SK-N-SH (cell line): ENCODE measurements at regions not wholly inside any gene's neighbourhood (a gene's known extent, or its start where the extent isn't known, plus 50 kb on each side); places are given as distances from the start of the nearest gene placed in this dataset.

Source experiments
- CTCF ChIA-PET: fragments of 300-600, 350-600 bp; formaldehyde crosslinking; extraction: SDS; loops from one replicate; lab custom pipeline; 2021; lab: Yijun Ruan, JAX
- POLR2A ChIA-PET: fragments of 350-600 bp; sonication (Branson Sonifier 250); formaldehyde crosslinking; extraction: SDS; loops from one replicate; lab custom pipeline; 2020; ENCODE audit warnings: antibody characterized with exemption, inconsistent platforms; lab: Yijun Ruan, JAX
- DNase-seq: peaks from one replicate; pipeline ENCODE4 v3.0.0; 2012
- H2AFZ ChIP-seq: fragments of 200-600 bp; sonication (generic); 2 replicates; pipeline ENCODE4 v1.8.1; 2016; ENCODE audit warnings: antibody characterized with exemption, mild to moderate bottlenecking, low read depth
- H3F3A ChIP-seq: fragments of 200-600 bp; sonication (generic); replicated peaks from 2 replicates; pipeline ENCODE3; 2016; ENCODE audit warnings: antibody characterized with exemption, mild to moderate bottlenecking; ENCODE audit not compliant: insufficient read depth
- H3K27ac ChIP-seq, 2 experiments: fragments of 200-500 bp in 1 of 2; fragments of 200-600 bp in 1 of 2; sonication (Bioruptor generic) in 1 of 2; sonication (generic), shearing (Covaris generic) in 1 of 2; 2 replicates each; pipeline versions ENCODE4 v1.5.1 to v1.6.1; 2014 to 2016; ENCODE audit warnings: low read depth in 2 of 2, inconsistent platforms in 1 of 2, low read length in 1 of 2, mild to moderate bottlenecking in 1 of 2, mixed read lengths in 1 of 2
- H3K27me3 ChIP-seq: fragments of 200-600 bp; sonication (generic), shearing (Covaris generic); 2 replicates; pipeline ENCODE4 v1.6.1; 2016; ENCODE audit warnings: mixed run types; ENCODE audit not compliant: insufficient read depth
- H3K36me3 ChIP-seq, 2 experiments: fragments of 200-500 bp in 1 of 2; fragments of 200-600 bp in 1 of 2; sonication (Bioruptor generic) in 1 of 2; sonication (generic) in 1 of 2; replicated peaks in 1 of 2; 2 replicates each; pipeline versions ENCODE3 to v1.5.1; 2014 to 2016; ENCODE audit warnings: low read length in 1 of 2, mild to moderate bottlenecking in 1 of 2; ENCODE audit not compliant: insufficient read depth in 2 of 2, control insufficient read depth in 1 of 2
- H3K4me1 ChIP-seq, 2 experiments: fragments of 200-500 bp in 1 of 2; fragments of 200-600 bp in 1 of 2; sonication (Bioruptor generic) in 1 of 2; sonication (generic), shearing (Covaris generic) in 1 of 2; 2 replicates each; pipeline versions ENCODE4 v1.5.1 to v1.6.1; 2014 to 2016; ENCODE audit warnings: low read depth in 1 of 2, low read length in 1 of 2, mixed run types in 1 of 2; ENCODE audit not compliant: insufficient read depth in 2 of 2, control insufficient read depth in 1 of 2
- H3K4me2 ChIP-seq: fragments of 200-600 bp; sonication (generic), shearing (Covaris generic); 2 replicates; pipeline ENCODE4 v1.6.1; 2017; ENCODE audit warnings: mixed run types
- H3K4me3 ChIP-seq, 2 experiments: fragments of 200-500 bp in 1 of 2; fragments of 200-600 bp in 1 of 2; sonication (Bioruptor generic) in 1 of 2; sonication (generic), shearing (Covaris generic) in 1 of 2; 2 replicates each; pipeline versions ENCODE4 v1.5.1 to v1.8.1; 2014 to 2016; ENCODE audit warnings: low read depth in 2 of 2, inconsistent platforms in 1 of 2, low read length in 1 of 2, mild to moderate bottlenecking in 1 of 2, mixed read lengths in 1 of 2, moderate library complexity in 1 of 2
- H3K79me2 ChIP-seq: fragments of 200-600 bp; sonication (generic); 2 replicates; pipeline ENCODE4 v1.8.1; 2017; ENCODE audit warnings: mild to moderate bottlenecking; ENCODE audit not compliant: insufficient read depth
- H3K9ac ChIP-seq: fragments of 200-600 bp; sonication (generic); 2 replicates; pipeline ENCODE4 v1.6.1; 2017; ENCODE audit warnings: mixed run types
- H3K9me2 ChIP-seq: fragments of 200-600 bp; sonication (generic); 2 replicates; pipeline ENCODE4 v1.6.1; 2017; ENCODE audit warnings: mixed run types
- H3K9me3 ChIP-seq: fragments of 200-600 bp; sonication (generic); 2 replicates; pipeline ENCODE4 v1.6.1; 2017; ENCODE audit warnings: mixed run types, mild to moderate bottlenecking, moderate library complexity
- H4K20me1 ChIP-seq: fragments of 200-600 bp; sonication (generic); 2 replicates; pipeline ENCODE4 v1.6.1; 2017; ENCODE audit warnings: mild to moderate bottlenecking, mixed run types; ENCODE audit not compliant: insufficient read depth
- FOXJ3 ChIP-seq: sonication (generic); formaldehyde crosslinking; IDR thresholded peaks from 2 replicates; pipeline ENCODE4 v1.5.1; 2020; ENCODE audit warnings: mild to moderate bottlenecking, missing genetic modification reagents
- FOXM1 ChIP-seq: IDR thresholded peaks from 2 replicates; pipeline ENCODE4 v1.4.0; 2012; ENCODE audit warnings: low read depth, mild to moderate bottlenecking
- GABPA ChIP-seq: IDR thresholded peaks from 2 replicates; pipeline ENCODE4 v1.4.0; 2012; ENCODE audit warnings: low read depth, mild to moderate bottlenecking
- GATA2 ChIP-seq: sonication (generic); formaldehyde crosslinking; IDR thresholded peaks from 2 replicates; pipeline ENCODE4 v1.5.0; 2020; ENCODE audit warnings: mild to moderate bottlenecking, missing genetic modification reagents
- MEF2A ChIP-seq: IDR thresholded peaks from 2 replicates; pipeline ENCODE4 v1.4.0; 2012; ENCODE audit warnings: low read depth, borderline replicate concordance
- MXI1 ChIP-seq: IDR thresholded peaks from 2 replicates; pipeline ENCODE4 v1.6.1; 2012; ENCODE audit warnings: mild to moderate bottlenecking, low read depth, low read length, improper control_type of control experiment
- NFIC ChIP-seq: IDR thresholded peaks from 2 replicates; pipeline ENCODE4 v1.4.0; 2012; ENCODE audit warnings: borderline replicate concordance
- RAD21 ChIP-seq: IDR thresholded peaks from 2 replicates; pipeline ENCODE4 v1.6.1; 2012; ENCODE audit warnings: mild to moderate bottlenecking, low read length
- RFX5 ChIP-seq: IDR thresholded peaks from 2 replicates; pipeline ENCODE4 v1.6.1; 2012; ENCODE audit warnings: mild to moderate bottlenecking, improper control_type of control experiment, low read length
- SIN3A ChIP-seq: IDR thresholded peaks from 2 replicates; pipeline ENCODE4 v1.6.1; 2012; ENCODE audit warnings: low read depth, mild to moderate bottlenecking, low read length, moderate library complexity, borderline replicate concordance
- TAF1 ChIP-seq: IDR thresholded peaks from 2 replicates; pipeline ENCODE4 v1.6.1; 2012; ENCODE audit warnings: low read depth, mild to moderate bottlenecking, low read length, moderate library complexity, borderline replicate concordance
- TCF12 ChIP-seq: IDR thresholded peaks from 2 replicates; pipeline ENCODE4 v1.4.0; 2012
- TEAD4 ChIP-seq: IDR thresholded peaks from 2 replicates; pipeline ENCODE4 v1.4.0; 2012; ENCODE audit warnings: mild to moderate bottlenecking, borderline replicate concordance; ENCODE audit not compliant: insufficient read depth
- YY1 ChIP-seq: IDR thresholded peaks from 2 replicates; pipeline ENCODE4 v1.4.0; 2012; ENCODE audit warnings: low read depth, mild to moderate bottlenecking
- WGBS: methylation state at CpG from one replicate; pipeline ENCODE4 v1.1.6; 2017; ENCODE audit warnings: low lambda C conversion rate; 5-methylcytosine and 5-hydroxymethylcytosine counted together
- TF ChIP-seq, protein P1 (sequence below): IDR thresholded peaks from 2 replicates; pipeline ENCODE4 v1.4.0; 2012; ENCODE audit warnings: low read depth, borderline replicate concordance
- TF ChIP-seq, protein P2 (sequence below): IDR thresholded peaks from 2 replicates; pipeline ENCODE4 v1.4.0; 2012; ENCODE audit warnings: low read depth, borderline replicate concordance
- TF ChIP-seq, protein P3 (sequence below): fragments of 150-350 bp; IDR thresholded peaks from 2 replicates; pipeline ENCODE4 v1.6.1; 2017; ENCODE audit warnings: antibody characterized with exemption, low read length, low read depth, borderline replicate concordance
- TF ChIP-seq, protein P4 (sequence below): fragments of 150-350 bp; IDR thresholded peaks from 2 replicates; pipeline ENCODE4 v1.6.1; 2016; ENCODE audit warnings: mild to moderate bottlenecking, low read depth, low read length

DNA sequence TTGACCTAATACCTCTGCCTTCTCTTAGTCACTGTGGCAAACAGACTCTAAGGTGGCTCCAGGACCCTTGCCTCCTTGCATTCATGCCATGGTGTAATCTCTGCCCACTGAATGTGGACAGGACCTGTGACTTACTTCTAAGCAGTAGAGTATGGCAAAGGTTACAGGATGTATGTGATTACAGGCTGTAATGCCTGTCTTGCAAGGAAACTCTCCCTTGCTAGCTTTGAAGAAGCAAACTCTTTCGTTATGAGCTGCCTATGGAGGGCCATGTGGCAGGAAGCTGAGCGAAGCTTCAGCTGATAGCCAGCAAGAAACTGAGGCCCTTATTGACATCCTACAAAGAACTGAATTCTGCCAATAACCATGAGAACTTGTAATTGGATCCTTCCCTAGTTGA, 103.3 kb upstream of the HMHB1 start:
- ChIA-PET CTCF (interaction anchor here (1.5 kb wide), 1 partner anchor 20 kb away, joined by 5 read pairs; no protein-coding TSS in a partner anchor), POLR2A (no interaction called here)
- no peaks in the 10 kb centered on the region for H3K36me3 ChIP-seq
- no peaks in the 10 kb centered on the region for H3K27me3 ChIP-seq
- no peak overlapping the region for H3K9ac ChIP-seq
- H4K20me1 ChIP-seq = no peaks in the 10 kb centered on the region
- H3K9me3 ChIP-seq = no peaks in the 10 kb centered on the region
- no peaks in the 10 kb centered on the region for H3F3A ChIP-seq
- WGBS = 81% methylated on average over 2 of the region's 2 CpGs
- TF ChIP-seq TEAD4 (no peak), FOXM1 (no peak), GATA2 (CRISPR knock-in tag) (no peak)
- TF ChIP-seq, protein P1, sequence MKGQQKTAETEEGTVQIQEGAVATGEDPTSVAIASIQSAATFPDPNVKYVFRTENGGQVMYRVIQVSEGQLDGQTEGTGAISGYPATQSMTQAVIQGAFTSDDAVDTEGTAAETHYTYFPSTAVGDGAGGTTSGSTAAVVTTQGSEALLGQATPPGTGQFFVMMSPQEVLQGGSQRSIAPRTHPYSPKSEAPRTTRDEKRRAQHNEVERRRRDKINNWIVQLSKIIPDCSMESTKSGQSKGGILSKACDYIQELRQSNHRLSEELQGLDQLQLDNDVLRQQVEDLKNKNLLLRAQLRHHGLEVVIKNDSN = no peak
- H3K27ac ChIP-seq = no peak overlapping the region
- no peak overlapping the region for H3K4me3 ChIP-seq
- H3K4me2 ChIP-seq = no peak overlapping the region
- DNase-seq = no peak
- H3K9me2 ChIP-seq = no peaks in the 10 kb centered on the region
- peaks cover 0 to 5% of the 10 kb centered on the region in 2 experiments; a peak in 2 of 4 replicates for H3K4me1 ChIP-seq
- H2AFZ ChIP-seq = no peak overlapping the region
- no peaks in the 10 kb centered on the region for H3K79me2 ChIP-seq

DNA sequence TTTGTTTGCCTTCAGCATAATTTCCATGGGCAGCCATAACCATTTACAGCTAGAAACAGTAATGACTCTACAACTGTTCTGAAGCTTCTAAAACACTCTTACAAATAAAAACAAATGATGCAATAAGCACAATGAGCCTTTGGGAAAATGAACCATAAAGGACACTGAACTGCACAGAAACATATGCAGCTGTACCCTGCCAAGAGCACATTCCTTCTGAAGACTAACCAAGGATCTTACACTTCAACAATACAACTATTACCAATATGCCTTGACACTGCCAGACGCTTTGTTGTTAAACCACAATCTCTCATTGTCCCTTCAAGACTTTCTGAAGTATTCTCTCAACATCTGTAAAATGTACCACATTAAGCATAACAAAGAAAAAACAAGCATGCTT, 104.2 kb upstream of the HMHB1 start:
- 45% methylated on average over 1 of the region's 1 CpG for WGBS
- Histone ChIP-seq H3K79me2 (no peaks in the 10 kb centered on the region), H3K4me3 (no peak overlapping the region), H3K36me3 (no peaks in the 10 kb centered on the region), H2AFZ (no peak overlapping the region), H3K27me3 (no peaks in the 10 kb centered on the region), H3K9me2 (no peaks in the 10 kb centered on the region), H3K9ac (no peak overlapping the region), H3K4me1 (no peaks in the 10 kb centered on the region; a peak in 1 of 4 replicates), H3K9me3 (no peaks in the 10 kb centered on the region), H4K20me1 (no peaks in the 10 kb centered on the region), H3K4me2 (no peak overlapping the region), H3K27ac (no peak overlapping the region), H3F3A (no peaks in the 10 kb centered on the region)
- no peak for DNase-seq
- CTCF ChIA-PET = no interaction called here
- TF ChIP-seq, protein P2, sequence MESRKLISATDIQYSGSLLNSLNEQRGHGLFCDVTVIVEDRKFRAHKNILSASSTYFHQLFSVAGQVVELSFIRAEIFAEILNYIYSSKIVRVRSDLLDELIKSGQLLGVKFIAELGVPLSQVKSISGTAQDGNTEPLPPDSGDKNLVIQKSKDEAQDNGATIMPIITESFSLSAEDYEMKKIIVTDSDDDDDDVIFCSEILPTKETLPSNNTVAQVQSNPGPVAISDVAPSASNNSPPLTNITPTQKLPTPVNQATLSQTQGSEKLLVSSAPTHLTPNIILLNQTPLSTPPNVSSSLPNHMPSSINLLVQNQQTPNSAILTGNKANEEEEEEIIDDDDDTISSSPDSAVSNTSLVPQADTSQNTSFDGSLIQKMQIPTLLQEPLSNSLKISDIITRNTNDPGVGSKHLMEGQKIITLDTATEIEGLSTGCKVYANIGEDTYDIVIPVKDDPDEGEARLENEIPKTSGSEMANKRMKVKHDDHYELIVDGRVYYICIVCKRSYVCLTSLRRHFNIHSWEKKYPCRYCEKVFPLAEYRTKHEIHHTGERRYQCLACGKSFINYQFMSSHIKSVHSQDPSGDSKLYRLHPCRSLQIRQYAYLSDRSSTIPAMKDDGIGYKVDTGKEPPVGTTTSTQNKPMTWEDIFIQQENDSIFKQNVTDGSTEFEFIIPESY = no peak
- no peak for TF ChIP-seq YY1
- TF ChIP-seq, all 33 proteins: peak for 0
- POLR2A ChIA-PET = no interaction called here

DNA sequence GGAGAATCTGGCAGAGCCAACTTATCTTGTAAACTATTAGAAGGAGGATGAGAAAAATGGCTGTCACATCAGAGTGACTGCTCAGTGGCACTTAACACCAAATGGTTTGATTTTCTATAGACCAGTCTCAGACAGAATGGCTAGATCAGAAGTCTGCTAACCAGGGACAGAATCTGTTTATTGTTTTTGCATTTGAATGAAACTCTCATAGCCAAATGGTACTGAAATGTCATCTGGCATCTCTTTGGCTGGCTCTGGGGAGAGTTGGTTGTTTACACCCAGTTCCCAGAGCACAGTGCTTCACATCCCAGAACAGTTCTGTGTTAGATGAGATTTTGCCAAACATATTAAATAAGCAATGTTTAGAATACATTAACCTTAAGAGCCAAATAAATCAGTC, 106.6 kb upstream of the HMHB1 start:
- Histone ChIP-seq H3F3A (no peaks in the 10 kb centered on the region), H3K27me3 (no peaks in the 10 kb centered on the region), H3K36me3 (no peaks in the 10 kb centered on the region), H3K9ac (no peak overlapping the region), H4K20me1 (no peaks in the 10 kb centered on the region), H3K4me2 (no peak overlapping the region), H3K9me3 (no peaks in the 10 kb centered on the region), H3K9me2 (no peaks in the 10 kb centered on the region), H3K27ac (no peak overlapping the region), H2AFZ (no peak overlapping the region), H3K4me3 (no peak overlapping the region), H3K4me1 (no peaks in the 10 kb centered on the region), H3K79me2 (no peaks in the 10 kb centered on the region)
- DNase-seq = no peak
- ChIA-PET CTCF (interaction anchor here (1.4 kb wide), 1 partner anchor 120 kb away, joined by 3 read pairs; no protein-coding TSS in a partner anchor), POLR2A (no interaction called here)
- TF ChIP-seq GABPA = no peak
- TF ChIP-seq, protein P3, sequence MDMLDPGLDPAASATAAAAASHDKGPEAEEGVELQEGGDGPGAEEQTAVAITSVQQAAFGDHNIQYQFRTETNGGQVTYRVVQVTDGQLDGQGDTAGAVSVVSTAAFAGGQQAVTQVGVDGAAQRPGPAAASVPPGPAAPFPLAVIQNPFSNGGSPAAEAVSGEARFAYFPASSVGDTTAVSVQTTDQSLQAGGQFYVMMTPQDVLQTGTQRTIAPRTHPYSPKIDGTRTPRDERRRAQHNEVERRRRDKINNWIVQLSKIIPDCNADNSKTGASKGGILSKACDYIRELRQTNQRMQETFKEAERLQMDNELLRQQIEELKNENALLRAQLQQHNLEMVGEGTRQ = no peak
- TF ChIP-seq RAD21 = no peak
- no peak for TF ChIP-seq NFIC
- TF ChIP-seq, protein P4, sequence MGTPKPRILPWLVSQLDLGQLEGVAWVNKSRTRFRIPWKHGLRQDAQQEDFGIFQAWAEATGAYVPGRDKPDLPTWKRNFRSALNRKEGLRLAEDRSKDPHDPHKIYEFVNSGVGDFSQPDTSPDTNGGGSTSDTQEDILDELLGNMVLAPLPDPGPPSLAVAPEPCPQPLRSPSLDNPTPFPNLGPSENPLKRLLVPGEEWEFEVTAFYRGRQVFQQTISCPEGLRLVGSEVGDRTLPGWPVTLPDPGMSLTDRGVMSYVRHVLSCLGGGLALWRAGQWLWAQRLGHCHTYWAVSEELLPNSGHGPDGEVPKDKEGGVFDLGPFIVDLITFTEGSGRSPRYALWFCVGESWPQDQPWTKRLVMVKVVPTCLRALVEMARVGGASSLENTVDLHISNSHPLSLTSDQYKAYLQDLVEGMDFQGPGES = no peak
- TF ChIP-seq MXI1 = no peak
- TF ChIP-seq RFX5 = no peak
- TF ChIP-seq SIN3A = no peak
- no peak for TF ChIP-seq FOXJ3
- TF ChIP-seq TAF1 = no peak
- no peak for TF ChIP-seq TCF12
- TF ChIP-seq, protein P1 = no peak
- TF ChIP-seq MEF2A = no peak
- TF ChIP-seq FOXM1 = no peak
